HEK293 (cell line): ENCODE measurements at regions not wholly inside any gene's neighbourhood (a gene's known extent, or its start where the extent isn't known, plus 50 kb on each side); places are given as distances from the start of the nearest gene placed in this dataset.

Experiments used
- ZFP37 ChIP-seq: fragments of 450-650 bp; formaldehyde crosslinking; IDR thresholded peaks from 2 replicates; pipeline ENCODE4 v1.5.1; 2016; ENCODE audit warnings: missing biosample characterization, missing genetic modification characterization
- ZNF274 ChIP-seq, 2 experiments: fragments of 200-500 bp in 1 of 2; fragments of 450-650 bp in 1 of 2; sonication (Bioruptor generic) in 1 of 2; formaldehyde crosslinking in 1 of 2; IDR thresholded peaks; 2 replicates each; pipeline versions ENCODE4 v1.5.1 to v1.6.1; 2014 to 2016; ENCODE audit warnings: borderline replicate concordance in 1 of 2, inconsistent platforms in 1 of 2, low read length in 1 of 2, missing biosample characterization in 1 of 2, missing genetic modification characterization in 1 of 2
- ZNF600 ChIP-seq: fragments of 450-650 bp; formaldehyde crosslinking; IDR thresholded peaks from 2 replicates; pipeline ENCODE4 v1.5.1; 2016; ENCODE audit warnings: missing biosample characterization, missing genetic modification characterization
- ZNF792 ChIP-seq: fragments of 450-650 bp; formaldehyde crosslinking; IDR thresholded peaks from 2 replicates; pipeline ENCODE4 v1.5.1; 2016; ENCODE audit warnings: missing biosample characterization, missing genetic modification characterization
- TF ChIP-seq, protein P1 (sequence below): fragments of 450-650 bp; formaldehyde crosslinking; IDR thresholded peaks from 2 replicates; pipeline ENCODE4 v1.5.1; 2016; ENCODE audit warnings: missing biosample characterization, missing genetic modification characterization
- TF ChIP-seq, protein P2 (sequence below): fragments of 450-650 bp; formaldehyde crosslinking; IDR thresholded peaks from 2 replicates; pipeline ENCODE4 v1.5.1; 2017; ENCODE audit warnings: missing biosample characterization, missing genetic modification characterization

DNA sequence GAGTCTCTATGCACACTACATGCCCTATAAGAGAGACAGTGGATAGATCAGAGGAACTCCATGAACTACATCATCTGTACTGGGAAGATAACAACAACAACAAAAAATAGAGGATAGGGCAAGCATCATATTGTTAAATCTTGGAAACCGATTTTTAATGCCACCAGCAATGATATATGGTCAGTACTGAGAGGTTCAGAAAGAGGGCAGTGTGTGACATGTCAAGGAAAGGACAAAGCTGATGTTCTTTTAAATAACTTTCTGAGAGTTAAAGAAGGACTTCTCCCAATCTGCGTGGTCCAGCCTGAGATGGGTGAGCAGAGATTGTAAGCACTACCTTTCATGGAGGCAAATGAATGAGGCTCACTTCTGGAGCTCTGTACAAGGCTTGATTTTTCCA, 62.0 kb upstream of the PHF24 start:
- TF ChIP-seq, protein P1, sequence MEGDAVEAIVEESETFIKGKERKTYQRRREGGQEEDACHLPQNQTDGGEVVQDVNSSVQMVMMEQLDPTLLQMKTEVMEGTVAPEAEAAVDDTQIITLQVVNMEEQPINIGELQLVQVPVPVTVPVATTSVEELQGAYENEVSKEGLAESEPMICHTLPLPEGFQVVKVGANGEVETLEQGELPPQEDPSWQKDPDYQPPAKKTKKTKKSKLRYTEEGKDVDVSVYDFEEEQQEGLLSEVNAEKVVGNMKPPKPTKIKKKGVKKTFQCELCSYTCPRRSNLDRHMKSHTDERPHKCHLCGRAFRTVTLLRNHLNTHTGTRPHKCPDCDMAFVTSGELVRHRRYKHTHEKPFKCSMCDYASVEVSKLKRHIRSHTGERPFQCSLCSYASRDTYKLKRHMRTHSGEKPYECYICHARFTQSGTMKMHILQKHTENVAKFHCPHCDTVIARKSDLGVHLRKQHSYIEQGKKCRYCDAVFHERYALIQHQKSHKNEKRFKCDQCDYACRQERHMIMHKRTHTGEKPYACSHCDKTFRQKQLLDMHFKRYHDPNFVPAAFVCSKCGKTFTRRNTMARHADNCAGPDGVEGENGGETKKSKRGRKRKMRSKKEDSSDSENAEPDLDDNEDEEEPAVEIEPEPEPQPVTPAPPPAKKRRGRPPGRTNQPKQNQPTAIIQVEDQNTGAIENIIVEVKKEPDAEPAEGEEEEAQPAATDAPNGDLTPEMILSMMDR, result no peak
- TF ChIP-seq ZNF600 (no peak), ZFP37 (tag by site-specific recombination) (no peak), ZNF274 (IDR thresholded peaks at IDR 0.05; ENCODE audit: low read length) (no peak), ZNF274 (tag by site-specific recombination; IDR thresholded peaks at IDR 0.05; ENCODE audit: borderline replicate concordance) (no peak), ZNF792 (tag by site-specific recombination) (no peak)
- TF ChIP-seq, protein P2, sequence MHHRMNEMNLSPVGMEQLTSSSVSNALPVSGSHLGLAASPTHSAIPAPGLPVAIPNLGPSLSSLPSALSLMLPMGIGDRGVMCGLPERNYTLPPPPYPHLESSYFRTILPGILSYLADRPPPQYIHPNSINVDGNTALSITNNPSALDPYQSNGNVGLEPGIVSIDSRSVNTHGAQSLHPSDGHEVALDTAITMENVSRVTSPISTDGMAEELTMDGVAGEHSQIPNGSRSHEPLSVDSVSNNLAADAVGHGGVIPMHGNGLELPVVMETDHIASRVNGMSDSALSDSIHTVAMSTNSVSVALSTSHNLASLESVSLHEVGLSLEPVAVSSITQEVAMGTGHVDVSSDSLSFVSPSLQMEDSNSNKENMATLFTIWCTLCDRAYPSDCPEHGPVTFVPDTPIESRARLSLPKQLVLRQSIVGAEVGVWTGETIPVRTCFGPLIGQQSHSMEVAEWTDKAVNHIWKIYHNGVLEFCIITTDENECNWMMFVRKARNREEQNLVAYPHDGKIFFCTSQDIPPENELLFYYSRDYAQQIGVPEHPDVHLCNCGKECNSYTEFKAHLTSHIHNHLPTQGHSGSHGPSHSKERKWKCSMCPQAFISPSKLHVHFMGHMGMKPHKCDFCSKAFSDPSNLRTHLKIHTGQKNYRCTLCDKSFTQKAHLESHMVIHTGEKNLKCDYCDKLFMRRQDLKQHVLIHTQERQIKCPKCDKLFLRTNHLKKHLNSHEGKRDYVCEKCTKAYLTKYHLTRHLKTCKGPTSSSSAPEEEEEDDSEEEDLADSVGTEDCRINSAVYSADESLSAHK, result no peak
